Prostate gland (tissue), 2 donors: ENCODE measurements at regions not wholly inside any gene's neighbourhood (a gene's known extent, or its start where the extent isn't known, plus 50 kb on each side); places are given as distances from the start of the nearest gene placed in this dataset.

Experiments used
- CTCF ChIP-seq, 4 experiments: fragments of 200-600 bp in 2 of 4; fragments of 450-650 bp in 2 of 4; sonication (generic) in 2 of 4; IDR thresholded peaks; 1 replicate in 3 of 4; 2 replicates in 1 of 4; pipeline ENCODE4 v1.5.1; 2016 to 2019; ENCODE audit warnings: antibody characterized with exemption in 4 of 4, mild to moderate bottlenecking in 2 of 4, moderate library complexity in 2 of 4
- POLR2A ChIP-seq: fragments of 450-650 bp; IDR thresholded peaks from one replicate; pipeline ENCODE4 v1.6.1; 2016; ENCODE audit warnings: antibody characterized with exemption, mild to moderate bottlenecking
- POLR2AphosphoS5 ChIP-seq: sonication (generic); formaldehyde crosslinking; IDR thresholded peaks from one replicate; pipeline ENCODE4 v1.6.1; 2017; ENCODE audit warnings: antibody characterized with exemption

GRCh38 chr7:55303220-55303619 is 61.9 kb upstream of the LANCL2 start:
- TF ChIP-seq CTCF (IDR thresholded peaks at IDR 0.05) (no peak), POLR2A (no peak), POLR2AphosphoS5 (no peak)
